Mesenteric fat pad (tissue), 1 donor: ENCODE measurements at regions not wholly inside any gene's neighbourhood (a gene's known extent, or its start where the extent isn't known, plus 50 kb on each side); places are given as distances from the start of the nearest gene placed in this dataset.
"Not testable (repeated sequence)": the region's sequence is repeated elsewhere in the genome, so short reads cannot be mapped to it uniquely, and the experiment has no call there.

Experiments used
- DNase-seq: peaks from one replicate; pipeline ENCODE4 v3.0.0-alpha.2; 2020; ENCODE audit warnings: low spot score
- donor health status: DM: yes; HTN: yes; CAD: no.

DNA sequence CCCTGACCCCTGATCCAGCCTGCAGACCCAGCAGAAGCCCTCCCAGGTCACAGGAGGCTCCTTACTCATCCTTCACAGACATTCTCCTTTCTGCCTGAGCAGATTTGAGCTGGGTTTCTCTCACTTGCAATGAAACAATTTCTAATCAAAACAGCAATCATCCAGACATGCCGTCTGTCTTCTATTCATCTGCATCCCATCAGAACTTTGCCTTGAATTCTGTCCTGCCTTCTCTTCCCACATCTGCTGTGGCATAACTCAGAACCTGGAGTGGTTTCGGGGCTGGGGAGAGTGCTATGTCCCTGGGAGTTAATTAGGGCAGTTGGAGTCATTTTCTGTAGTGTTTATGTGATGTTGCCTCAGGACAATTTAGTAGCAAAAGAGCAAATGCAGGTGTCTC is 278.6 kb downstream of the CBLN1 start:
- DNase-seq: no peak

DNA sequence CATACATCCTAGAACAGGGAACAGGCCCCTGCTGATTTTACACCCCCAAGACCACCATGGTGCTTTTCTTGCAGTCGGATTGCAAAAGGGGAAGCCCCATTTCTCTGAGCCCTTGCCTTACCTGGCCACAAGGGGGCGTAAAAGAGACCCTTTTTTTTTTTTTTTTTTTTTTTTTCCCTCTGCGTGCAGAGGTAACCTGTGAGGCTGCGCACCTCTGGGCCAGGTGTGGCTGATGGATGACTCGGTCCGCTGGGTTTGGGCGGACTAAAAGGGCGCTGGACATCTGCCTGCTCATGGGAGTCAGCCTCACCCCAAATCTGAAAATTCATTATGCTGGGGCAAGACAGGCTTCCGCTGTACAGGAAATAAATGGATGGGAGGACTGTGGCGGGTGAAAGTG is 281.0 kb downstream of the CBLN1 start:
- DNase-seq: no peak

DNA sequence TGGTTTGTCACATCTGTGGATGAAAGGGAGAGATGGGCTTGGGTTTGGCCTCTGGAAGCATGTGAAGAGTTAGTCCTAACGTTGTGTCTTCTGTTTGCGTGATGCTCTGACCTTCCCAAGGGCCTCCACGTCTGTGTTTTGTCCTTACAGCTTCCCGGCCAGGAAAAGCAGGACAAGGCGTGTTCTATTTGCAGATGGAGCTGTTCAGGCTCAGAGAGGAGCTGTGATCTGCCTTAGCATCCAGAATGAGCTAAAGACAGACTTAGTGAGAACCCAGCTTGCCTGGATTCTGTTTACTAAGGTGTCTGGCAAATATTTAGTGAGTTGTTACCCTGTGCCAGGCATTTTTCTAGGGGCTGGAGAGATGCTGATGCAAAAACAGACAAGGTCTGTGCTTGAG is 282.1 kb downstream of the CBLN1 start:
- DNase-seq: no peak

DNA sequence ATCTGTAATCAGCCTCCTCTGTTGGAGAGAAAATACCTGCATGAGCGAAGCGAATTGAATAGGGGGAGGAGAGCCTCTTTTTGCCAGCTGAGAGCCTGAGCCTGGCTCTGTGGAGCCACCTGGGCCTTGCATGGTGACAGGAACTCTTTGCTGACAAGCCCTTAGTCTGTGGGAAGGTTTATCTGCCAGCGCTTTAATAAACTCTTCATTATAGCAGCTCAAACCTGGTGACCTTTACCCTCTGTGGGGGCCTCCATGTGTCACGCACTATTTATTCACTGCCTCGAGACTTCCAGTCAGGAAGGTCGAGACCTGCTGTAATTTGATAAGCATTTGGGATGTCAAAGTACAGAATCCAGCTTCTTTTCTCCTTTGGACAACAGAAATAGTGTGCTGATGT is 282.6 kb downstream of the CBLN1 start:
- no peak for DNase-seq

DNA sequence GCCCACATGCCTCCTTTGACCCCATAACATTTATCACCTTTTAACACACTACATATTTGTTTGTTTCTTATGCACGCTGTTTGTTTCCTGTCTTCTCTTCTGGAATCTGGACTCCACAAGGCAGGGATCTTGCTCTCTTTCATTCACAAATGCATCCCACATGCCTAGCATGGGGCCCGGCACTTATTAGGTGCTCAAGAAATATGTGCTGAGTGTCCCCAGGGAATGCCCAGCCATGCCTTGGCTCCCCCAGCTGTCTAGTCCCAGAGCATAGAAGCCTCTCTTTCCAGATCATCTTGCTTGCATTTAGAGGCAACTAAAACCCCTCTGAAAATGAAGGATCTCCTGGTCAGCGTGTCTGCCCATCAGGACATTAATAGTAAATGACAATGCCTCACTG is 283.7 kb downstream of the CBLN1 start:
- DNase-seq: no peak

DNA sequence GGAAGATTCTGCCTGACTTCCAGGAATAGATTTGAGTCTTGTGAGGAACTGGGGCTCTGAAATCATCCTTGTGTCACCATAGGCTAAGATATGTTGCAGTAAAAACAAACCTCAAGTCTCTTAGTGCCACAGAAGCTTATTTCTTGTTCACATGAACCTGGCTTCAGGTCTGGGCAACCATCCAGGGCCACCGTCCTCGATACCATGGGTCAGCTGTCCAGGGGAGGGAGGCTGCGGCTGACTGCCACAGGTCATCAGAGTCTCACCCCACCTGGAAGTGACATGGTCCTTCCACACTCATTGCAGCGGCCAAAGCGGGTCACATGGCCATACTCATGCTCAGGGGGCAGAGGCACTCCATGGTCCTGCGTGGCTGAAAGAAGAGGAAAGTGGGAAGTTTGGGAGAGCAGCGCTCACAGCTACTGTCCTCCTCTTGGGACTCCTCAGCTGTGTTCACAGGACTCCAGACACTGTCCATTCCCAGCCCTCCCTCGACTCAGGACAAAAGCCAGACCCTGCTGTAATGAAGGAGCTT is 284.5 kb downstream of the CBLN1 start:
- no peak for DNase-seq

DNA sequence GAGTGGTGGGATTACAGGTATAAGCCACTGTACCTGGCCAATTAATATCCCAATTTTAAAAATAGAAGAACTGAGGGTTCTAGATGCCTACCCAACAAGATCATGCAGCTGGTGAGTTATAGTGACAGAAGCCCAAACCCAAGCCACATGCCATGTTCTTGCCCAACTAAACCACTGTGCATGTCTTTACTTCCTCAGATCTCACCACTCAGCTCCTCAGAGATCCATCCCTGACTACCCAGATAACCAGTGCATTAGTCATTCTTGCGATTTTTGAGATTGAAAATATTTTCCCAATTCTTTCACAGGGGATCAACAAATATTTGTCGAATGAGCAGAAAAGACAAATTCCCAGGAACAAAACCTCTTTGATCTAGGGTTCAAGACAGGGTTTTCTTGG is 303.1 kb downstream of the CBLN1 start:
- no peak for DNase-seq

DNA sequence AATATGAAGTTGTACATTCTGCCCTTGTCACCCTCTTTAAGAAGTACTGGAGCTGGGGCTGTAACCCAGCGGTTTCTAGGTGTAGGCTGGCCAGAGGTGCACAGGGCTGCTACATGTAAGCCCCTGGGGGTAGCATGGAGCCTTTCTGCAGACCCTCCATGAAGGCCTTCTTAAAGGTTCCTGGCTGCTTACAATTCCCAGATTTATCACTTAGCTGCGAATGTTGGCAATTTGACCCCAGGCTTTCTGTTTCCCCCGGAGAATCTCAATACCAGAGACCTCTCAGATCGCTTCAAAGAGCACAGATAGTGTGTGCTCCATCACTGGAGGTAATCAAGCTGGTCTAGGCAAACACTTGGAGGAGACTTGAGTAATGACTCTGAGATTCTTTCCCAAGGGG is 309.4 kb downstream of the CBLN1 start:
- DNase-seq: no peak

DNA sequence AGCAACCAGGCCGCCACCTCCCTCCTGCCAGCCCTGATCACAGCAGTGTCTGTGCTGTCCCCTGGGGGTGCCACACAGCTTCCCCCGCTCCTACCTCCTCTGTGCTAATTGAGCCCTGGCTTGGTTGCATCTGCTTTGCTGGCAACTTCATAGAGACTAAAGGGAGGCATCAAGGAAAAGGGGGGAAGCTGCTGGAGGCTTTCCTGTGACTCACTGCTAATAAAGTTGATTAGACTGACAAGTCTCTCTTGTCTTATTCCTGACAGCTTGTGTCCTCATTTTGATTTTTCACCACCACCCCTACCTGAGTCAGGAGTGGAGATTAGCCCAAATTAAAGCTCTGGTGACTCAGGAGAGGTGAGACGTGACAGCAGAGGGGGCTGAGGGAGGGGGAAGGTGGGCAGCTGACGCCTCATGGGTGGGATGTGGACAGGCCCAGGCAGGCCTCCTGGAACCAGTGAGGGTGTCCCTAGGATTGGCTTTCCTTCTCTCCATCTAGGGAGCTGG is 310.0 kb downstream of the CBLN1 start:
- DNase-seq: no peak

DNA sequence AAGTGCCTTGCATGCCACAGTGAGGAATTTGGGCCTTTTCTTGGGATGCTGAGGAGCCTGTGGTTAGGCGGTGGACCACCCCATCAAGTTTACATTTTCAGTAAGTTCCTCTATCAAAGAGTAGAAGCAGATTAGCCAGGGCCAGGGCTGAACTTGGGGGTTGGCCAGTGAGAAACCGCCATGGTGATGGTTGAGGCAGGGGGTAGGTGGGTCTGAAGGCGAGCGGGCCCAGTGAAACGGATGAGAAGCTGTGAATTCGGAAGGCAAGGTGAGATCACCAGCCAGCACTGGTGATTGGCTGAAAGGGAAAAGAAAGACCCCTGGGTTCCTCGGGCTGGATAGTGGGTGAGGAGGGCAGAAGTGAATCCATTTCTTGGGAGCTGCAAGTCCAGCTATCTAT is 311.4 kb downstream of the CBLN1 start:
- no peak for DNase-seq

DNA sequence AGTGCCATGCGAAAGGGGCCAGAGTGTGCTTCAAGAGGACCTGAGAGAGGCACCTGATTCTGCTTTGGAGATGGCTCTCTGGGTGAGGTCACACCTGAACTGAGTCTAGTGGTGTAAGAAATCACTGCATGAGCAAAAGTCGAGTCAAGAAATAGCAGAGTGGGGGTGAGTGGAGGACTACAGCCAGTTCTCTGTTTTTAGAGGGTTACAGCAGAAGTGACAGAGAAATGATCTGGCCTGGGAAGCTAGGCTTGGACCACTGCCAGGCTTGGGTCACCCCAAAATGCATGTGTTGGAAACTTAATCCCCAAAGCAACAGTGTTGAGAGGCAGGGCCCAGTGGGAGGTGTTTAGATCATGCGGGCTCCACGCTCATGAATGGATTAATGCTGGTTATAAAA is 312.0 kb downstream of the CBLN1 start:
- no peak for DNase-seq

DNA sequence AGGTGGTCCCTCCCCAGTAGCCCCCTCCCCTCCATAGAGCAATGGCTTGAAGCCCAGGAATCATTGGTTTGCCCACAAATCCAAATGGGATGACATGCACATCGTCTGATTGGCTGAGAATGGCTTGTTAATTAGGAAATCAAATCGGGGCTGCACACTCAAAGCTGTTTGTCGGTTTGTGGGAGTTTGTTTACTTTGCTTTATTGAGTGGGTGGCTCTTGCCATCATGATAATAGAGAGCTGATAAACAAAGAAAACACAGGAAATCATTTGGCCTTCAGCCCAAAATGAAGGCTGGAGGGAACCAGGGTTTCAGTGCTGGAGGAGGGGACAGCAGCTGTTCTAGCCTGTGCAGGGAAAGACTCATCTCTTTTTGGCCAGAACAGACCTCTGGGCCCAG is 316.3 kb downstream of the CBLN1 start:
- DNase-seq: no peak

DNA sequence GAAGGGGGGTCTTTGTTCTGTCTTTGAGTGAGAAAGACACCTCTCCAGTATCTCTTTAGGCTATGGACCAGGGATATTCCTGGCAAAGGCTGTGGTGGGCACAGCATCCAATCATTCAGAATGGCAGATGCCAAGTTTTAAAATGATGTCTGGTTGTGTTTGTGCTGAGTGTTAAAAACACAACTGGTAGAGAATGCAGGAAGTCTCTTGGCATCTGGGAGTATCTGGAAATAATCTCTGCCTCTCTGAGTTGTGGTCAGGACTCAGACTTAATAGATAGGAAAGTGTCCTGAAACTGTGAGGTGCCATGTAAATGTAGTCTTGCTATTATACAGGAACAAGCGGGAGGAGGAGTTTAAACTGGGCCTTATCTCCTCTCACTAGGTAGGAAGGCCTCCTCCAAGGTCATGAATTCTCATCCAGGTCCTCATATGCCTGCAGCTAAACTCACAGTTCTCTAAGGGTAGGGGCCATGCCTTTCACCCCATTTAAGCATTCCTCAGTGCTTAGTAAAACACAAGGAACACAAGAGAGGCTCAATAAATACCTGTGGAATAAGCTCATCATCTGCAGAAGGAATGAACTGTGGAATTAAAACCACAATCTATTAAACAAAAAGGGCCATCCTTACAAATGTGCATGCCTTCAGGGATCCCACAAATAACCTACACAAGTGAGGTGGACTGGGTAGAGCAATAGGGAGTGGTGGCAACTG is 317.6 kb downstream of the CBLN1 start:
- DNase-seq: no peak

DNA sequence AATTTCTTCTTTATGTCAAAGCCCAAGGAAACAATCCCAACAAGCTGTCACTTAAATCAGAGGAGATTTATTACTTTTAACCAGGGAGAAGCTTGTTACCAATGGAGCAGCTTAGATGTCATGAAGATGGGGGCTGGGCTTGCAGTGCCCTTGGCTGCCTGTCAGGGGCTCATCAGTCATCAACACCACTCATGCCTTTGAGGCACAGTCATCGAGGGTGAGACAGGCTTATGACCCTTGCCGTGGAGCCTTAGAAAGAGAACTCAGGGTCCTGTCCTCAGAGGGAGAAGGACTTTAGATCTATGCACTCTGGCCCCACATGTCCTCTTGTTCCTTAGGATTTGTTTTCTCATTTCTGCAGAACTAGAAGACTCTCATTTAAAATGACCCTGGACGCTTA is 318.3 kb downstream of the CBLN1 start:
- no peak for DNase-seq

DNA sequence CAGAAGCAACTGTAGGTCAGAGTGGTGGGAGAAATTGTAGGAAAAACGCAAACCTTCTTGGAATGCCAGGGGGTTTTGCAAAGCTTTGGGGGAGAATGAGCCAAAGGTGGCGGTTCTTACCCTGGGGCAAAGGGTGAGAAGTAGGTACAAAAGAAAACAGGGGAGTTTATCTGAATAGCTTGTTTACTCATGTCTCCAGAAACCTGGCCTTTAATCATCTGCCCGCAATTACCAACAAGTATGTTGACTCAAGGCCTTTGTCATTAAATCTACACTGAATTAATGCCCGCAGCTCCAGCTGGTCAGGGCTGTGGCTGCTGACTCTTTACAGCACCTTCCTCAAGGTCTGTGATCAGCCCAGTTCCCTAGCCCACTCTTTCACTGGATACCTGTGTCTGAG is 320.1 kb downstream of the CBLN1 start:
- no peak for DNase-seq

DNA sequence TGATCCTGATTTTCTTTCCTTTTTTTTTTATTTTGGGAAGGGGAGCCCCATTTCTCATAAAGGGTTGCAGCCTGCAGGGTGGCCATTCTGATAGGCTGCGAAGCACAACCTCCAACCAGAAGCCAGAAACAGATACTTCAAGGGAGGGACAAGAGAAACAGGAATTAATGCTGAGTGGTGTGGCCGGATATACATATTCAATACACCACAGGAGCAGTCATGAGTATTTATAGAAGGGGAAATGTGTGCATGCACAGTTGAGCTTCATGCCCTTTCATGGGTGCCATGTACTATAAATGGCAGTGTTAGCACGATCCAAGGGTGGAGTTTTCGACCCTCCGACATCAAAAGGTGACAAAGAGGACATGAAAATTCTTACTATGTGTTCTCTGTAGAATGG is 320.8 kb downstream of the CBLN1 start:
- DNase-seq: no peak

DNA sequence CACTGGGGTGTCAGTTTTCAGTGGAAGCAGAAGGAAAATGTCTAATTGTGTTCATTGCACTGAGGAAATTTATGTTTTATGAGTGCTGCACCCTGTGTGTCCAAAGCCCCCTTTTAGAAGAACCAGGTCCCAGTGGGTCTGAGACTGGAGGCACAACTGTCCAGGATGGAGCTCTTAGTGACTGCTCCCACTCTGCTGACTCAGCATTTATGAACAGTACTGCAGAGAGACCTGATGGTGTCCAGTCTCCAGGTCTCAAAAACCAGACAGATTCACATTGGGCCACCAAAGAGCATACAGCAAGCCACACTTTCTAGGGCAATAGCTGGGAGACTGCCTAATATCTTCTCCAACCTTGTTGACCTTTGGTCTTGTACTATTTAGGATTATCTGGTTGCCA is 321.9 kb downstream of the CBLN1 start:
- no peak for DNase-seq

DNA sequence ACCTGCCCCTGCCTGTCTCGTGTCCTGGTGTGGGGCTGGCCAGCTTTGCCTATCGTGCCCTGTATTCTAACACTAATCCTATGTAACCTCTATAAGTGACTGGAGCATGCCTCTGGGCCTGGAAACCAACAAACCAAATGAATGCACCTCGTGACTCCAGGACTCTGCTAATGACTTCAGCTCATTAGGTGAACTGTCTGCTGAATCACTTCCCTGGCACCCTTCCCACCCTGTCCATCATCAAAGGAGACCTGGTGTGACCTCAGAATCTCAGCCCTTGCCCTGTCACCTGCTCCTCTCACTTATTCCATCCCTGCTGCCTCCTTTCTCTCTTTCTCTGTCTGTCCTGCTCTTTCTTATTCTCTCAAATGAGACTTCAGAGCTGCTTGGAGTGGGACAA is 322.4 kb downstream of the CBLN1 start:
- peak; percentile 65 for DNase-seq

DNA sequence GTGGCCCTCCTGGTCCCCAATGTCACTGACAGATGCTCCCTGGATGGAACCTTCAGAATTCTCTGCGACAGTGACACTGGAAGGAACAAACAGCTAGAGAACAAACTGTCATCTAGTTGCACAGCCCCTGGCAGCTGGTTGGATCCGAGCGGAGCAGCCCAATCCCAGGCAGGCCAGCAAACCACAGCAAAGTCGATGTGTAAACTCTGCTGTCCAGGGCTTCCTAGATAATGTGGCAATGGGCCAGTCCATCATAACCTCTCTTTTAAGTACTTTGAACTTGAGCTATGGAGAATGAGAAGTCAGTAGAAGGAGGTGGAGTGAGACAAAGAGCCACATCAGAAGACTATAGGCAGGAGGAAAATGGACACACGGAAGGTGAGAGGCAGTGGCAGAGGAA is 323.0 kb downstream of the CBLN1 start:
- DNase-seq: no peak

DNA sequence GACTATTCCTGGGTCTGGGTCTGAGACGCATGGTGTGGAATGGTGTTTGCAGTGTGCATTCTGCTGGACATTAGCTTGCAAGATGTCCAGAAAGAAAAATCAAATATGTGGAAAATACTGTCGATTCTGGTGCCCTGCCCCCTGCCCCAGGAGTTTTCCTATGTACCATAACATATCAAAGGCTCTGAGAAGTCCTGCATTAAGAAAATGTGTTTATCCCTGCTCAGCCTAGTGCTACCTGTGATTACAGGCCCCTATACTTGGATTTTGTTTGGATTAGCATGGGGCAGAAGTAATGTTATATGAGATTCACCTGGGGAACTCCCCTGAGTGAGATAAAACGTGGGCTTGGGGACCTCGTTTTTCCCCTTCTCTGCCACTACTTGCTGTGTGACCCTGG is 325.0 kb downstream of the CBLN1 start:
- DNase-seq: peak; percentile 49

DNA sequence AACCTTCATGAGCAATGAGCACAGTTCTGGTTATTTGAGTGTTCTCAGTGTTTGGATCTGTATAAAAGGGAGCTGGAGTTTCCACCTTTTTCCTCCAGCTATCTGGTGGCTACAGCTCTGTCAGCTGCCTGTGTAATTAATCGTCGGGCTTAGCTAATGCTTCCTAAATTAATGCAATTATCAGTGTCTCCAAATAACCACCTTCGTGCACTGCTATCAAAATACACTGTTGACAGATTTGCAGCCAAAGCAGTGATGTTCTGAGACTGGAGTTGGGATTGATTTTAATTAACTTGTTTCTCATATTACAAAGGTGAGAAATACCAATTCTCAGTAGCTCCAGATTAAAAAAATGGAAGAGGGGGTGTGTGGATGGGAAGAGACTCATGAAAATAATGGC is 325.8 kb downstream of the CBLN1 start:
- no peak for DNase-seq

DNA sequence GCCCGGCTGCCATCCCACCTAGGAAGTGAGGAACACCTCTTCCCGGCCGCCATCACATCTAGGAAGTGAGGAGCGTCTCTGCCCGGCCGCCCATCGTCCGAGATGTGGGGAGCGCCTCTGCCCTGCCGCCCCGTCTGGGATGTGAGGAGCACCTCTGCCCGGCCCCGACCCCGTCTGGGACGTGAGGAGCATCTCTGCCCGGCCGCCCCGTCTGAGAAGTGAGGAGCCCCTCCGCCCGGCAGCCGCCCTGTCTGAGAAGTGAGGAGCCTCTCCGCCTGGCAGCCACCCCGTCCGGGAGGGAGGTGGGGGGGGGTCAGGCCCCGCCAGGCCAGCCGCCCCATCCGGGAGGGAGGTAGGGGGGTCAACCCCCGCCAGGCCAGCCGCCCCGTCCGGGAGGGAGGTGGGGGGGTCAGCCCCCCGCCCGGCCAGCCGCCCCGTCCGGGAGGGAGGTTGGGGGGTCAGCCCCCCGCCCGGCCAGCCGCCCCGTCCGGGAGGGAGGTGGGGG is 330.0 kb downstream of the CBLN1 start:
- not testable (repeated sequence) for DNase-seq

DNA sequence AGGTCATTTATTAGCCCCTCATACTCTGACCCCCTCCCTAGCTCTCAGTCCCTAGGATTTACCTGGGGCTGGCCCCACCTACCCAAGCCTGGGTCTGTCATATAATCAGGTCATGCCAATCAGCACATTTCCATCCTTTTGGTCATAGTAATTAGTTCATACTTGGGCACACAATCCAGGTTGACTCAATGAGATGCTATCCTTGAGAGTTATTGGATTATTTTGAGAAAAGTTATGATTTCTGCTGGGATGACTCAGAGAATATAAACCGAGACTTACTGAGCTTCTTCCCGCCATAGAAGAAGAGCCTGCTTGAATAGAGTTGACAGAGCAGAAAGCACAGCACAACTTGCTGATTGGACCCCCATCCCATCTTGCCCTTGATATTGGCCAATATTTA is 331.5 kb downstream of the CBLN1 start:
- no peak for DNase-seq
